HEK293T (cell line): ENCODE measurements at regions not wholly inside any gene's neighbourhood (a gene's known extent, or its start where the extent isn't known, plus 50 kb on each side); places are given as distances from the start of the nearest gene placed in this dataset.

ENCODE experiments used
- CTCF ChIA-PET: fragments of 350-600 bp; formaldehyde crosslinking; extraction: SDS; loops from one replicate; lab custom pipeline; 2021; ENCODE audit warnings: antibody characterized with exemption, inconsistent platforms; lab: Yijun Ruan, JAX
- POLR2A ChIA-PET: fragments of 350-600 bp; formaldehyde crosslinking; extraction: SDS; loops from one replicate; lab custom pipeline; 2020; ENCODE audit warnings: antibody characterized with exemption, inconsistent platforms; lab: Yijun Ruan, JAX
- DNase-seq: peaks from one replicate; pipeline ENCODE4 v3.0.0; 2012; ENCODE audit warnings: mixed read lengths; ENCODE audit errors: extremely low spot score
- ARNT ChIP-seq: fragments of 450-650 bp; IDR thresholded peaks from 2 replicates; pipeline ENCODE4 v1.6.1; 2017; ENCODE audit warnings: mild to moderate bottlenecking
- BHLHE40 ChIP-seq: fragments of 450-650 bp; IDR thresholded peaks from 2 replicates; pipeline ENCODE4 v1.6.1; 2016; ENCODE audit warnings: mild to moderate bottlenecking, moderate library complexity, borderline replicate concordance
- CTBP1 ChIP-seq: fragments of 450-650 bp; IDR thresholded peaks from 2 replicates; pipeline ENCODE4 v1.6.1; 2016; ENCODE audit warnings: borderline replicate concordance
- ELF4 ChIP-seq: fragments of 450-650 bp; IDR thresholded peaks from 2 replicates; pipeline ENCODE4 v1.6.1; 2017; ENCODE audit warnings: antibody characterized with exemption
- FOXA1 ChIP-seq: fragments of 450-650 bp; IDR thresholded peaks from 2 replicates; pipeline ENCODE4 v1.6.1; 2016; ENCODE audit warnings: mild to moderate bottlenecking
- FOXK2 ChIP-seq: fragments of 450-650 bp; IDR thresholded peaks from 2 replicates; pipeline ENCODE4 v1.6.1; 2016; ENCODE audit warnings: mild to moderate bottlenecking
- FOXM1 ChIP-seq: fragments of 450-650 bp; IDR thresholded peaks from 2 replicates; pipeline ENCODE4 v1.6.1; 2017; ENCODE audit warnings: mild to moderate bottlenecking, borderline replicate concordance
- HDGF ChIP-seq: fragments of 450-650 bp; IDR thresholded peaks from 2 replicates; pipeline ENCODE4 v1.6.1; 2017; ENCODE audit warnings: antibody characterized with exemption, borderline replicate concordance
- L3MBTL2 ChIP-seq: fragments of 450-650 bp; conservative IDR thresholded peaks from 2 replicates; pipeline ENCODE4 v1.6.1; 2016; ENCODE audit warnings: mild to moderate bottlenecking
- LEF1 ChIP-seq: fragments of 450-650 bp; IDR thresholded peaks from 2 replicates; pipeline ENCODE4 v1.6.1; 2017; ENCODE audit warnings: mild to moderate bottlenecking, borderline replicate concordance
- NFRKB ChIP-seq: fragments of 450-650 bp; IDR thresholded peaks from 2 replicates; pipeline ENCODE4 v1.6.1; 2016; ENCODE audit warnings: mild to moderate bottlenecking, moderate library complexity
- SP1 ChIP-seq: fragments of 450-650 bp; IDR thresholded peaks from 2 replicates; pipeline ENCODE4 v1.6.1; 2017
- SUZ12 ChIP-seq: fragments of 450-650 bp; IDR thresholded peaks from 2 replicates; pipeline ENCODE4 v1.6.1; 2016; ENCODE audit warnings: mild to moderate bottlenecking
- TARDBP ChIP-seq: fragments of 450-650 bp; IDR thresholded peaks from 2 replicates; pipeline ENCODE4 v1.6.1; 2016
- ZNF384 ChIP-seq: fragments of 450-650 bp; IDR thresholded peaks from 2 replicates; pipeline ENCODE4 v1.6.1; 2016
- TF ChIP-seq, protein P1 (sequence below): fragments of 450-650 bp; IDR thresholded peaks from 2 replicates; pipeline ENCODE4 v1.6.1; 2016

DNA sequence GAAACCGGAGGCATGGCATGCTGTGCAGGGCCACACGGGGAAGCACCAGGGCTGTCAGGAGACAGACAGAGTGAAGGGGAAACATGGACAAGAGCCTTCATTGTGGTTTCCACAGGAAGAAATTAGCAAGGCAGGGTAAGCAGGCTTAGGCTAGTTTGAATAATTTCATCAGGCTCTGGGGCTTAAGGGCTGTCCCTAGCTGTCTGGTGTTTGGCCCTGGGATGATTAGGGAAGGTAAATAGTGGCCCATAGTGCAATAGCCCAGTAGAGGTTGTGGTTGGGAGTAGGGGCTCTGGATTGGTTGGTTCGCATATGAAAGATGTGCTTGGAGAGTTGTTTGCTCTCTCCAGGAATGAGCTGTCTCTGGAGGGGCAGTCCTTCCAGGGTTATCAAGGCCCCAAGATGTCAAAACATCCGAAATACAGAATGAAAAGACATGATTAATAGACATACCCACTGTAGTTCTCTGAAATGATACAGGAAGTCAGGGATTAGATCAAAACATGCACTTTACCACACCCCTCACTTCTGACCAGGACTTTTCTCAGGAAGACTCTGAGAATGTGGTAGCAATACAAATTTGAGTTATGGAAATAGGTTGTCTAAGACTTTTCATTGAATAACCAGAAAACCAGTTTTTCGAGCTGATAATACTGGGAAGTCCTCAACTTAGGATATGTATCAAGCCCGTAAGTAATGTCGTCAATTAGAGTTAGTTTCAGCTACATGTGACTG lies 224.9 kb upstream of the NFE2L3 start:
- ChIA-PET POLR2A (interaction anchor here (1.1 kb wide), 1 partner anchor 13 kb away, joined by 3 read pairs; no protein-coding TSS in a partner anchor), CTCF (interaction anchor here (0.9 kb wide), 1 partner anchor 34 kb away, joined by 4 read pairs; no protein-coding TSS in a partner anchor)
- DNase-seq: no peak
- TF ChIP-seq HDGF (no peak), FOXK2 (no peak), CTBP1 (no peak), L3MBTL2 (no peak), SUZ12 (no peak), BHLHE40 (no peak), SP1 (no peak), TARDBP (no peak), FOXM1 (no peak), FOXA1 (no peak), ARNT (no peak), ZNF384 (no peak)
- TF ChIP-seq, protein P1, sequence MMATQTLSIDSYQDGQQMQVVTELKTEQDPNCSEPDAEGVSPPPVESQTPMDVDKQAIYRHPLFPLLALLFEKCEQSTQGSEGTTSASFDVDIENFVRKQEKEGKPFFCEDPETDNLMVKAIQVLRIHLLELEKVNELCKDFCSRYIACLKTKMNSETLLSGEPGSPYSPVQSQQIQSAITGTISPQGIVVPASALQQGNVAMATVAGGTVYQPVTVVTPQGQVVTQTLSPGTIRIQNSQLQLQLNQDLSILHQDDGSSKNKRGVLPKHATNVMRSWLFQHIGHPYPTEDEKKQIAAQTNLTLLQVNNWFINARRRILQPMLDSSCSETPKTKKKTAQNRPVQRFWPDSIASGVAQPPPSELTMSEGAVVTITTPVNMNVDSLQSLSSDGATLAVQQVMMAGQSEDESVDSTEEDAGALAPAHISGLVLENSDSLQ: no peak

DNA sequence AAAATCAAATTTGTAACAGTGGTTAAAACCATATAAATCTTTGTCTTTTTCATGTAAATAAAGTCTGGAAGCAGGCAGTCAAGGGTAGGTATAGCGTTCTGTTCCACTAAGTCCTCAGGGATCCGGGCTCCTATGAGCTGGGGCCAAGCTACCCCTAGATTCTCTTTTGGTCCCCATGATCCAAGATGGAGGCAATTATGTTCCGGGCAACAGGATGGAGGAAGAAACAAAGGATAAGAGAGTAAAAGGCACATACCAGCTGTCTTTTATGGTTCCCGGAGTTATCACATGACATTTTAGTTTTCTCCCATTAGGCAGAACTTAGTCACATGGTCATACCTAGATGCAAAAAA lies 224.4 kb upstream of the NFE2L3 start:
- DNase-seq: no peak
- POLR2A ChIA-PET: interaction anchor here (1.1 kb wide), 1 partner anchor 13 kb away, joined by 3 read pairs; no protein-coding TSS in a partner anchor
- TF ChIP-seq LEF1: no peak
- TF ChIP-seq FOXM1: no peak
- CTCF ChIA-PET: interaction anchor here (0.9 kb wide), 1 partner anchor 35 kb away, joined by 4 read pairs; no protein-coding TSS in a partner anchor

DNA sequence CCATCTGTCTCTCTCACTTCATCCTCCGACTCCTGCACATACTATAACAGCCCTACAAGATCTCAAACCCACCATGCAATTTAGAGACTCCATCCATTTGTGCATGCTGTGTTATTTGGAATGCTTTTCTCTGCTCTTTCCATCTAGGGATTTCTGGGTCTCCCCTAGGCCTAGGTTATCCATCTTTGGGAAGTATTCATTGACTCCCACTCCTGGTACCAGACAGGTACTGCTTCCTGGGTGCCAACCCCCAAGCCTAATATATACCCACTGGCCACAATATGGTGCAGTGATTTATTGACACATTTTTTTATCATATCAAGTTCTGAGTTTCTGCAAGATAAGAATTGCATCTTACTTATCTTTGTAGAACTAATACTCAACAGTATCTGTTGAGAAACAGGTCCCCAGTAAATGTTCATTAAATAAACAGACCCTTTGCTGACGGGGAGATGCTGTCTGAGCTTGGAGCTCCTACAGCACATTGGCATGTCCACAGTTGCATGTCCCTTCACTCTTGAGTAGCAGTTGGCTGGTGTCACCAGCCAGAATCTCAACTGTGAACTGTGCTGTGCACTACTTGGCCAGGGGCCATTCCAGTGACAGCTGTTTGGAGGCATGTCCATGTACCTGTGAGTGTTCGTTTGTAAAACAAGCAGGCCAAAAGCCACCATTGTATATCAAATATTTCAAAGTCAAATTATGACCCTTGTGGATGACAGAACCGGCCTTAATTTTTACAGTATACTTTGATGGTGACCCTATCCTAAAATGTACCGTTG lies 223.3 kb upstream of the NFE2L3 start:
- CTCF ChIA-PET: no interaction called here
- no peak for DNase-seq
- POLR2A ChIA-PET: interaction anchor here (0.8 kb wide), 1 partner anchor 11 kb away, joined by 3 read pairs; no protein-coding TSS in a partner anchor
- no peak for TF ChIP-seq HDGF

DNA sequence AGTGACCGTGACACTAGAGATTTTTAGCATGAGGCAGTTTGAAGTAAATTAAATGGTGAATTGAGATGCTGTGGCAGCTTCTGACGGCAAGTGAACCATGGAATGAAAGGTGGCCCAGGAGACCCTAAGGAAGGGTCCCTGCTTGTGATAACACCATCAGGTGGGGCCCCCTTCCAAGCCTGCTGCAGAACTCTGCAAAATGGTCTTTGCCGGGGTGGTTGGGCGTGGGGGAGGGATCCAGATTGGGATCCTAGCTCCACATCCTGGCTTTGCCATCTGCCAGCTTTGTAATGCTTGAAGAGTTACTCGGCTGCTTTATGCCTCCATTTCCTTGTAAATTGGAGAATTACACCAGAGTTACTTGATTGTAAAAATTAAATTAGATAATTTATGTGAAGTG lies 222.6 kb upstream of the NFE2L3 start:
- no peak for TF ChIP-seq NFRKB
- TF ChIP-seq FOXA1: no peak
- TF ChIP-seq ELF4: no peak
- TF ChIP-seq FOXK2: no peak
- TF ChIP-seq BHLHE40: no peak
- TF ChIP-seq LEF1: no peak
- no peak for TF ChIP-seq ARNT
- DNase-seq: no peak
- ChIA-PET CTCF (no interaction called here), POLR2A (interaction anchor here (0.8 to 0.9 kb wide), 2 partner anchors 11 to 12 kb away, joined by 3 read pairs; no protein-coding TSS in a partner anchor)

DNA sequence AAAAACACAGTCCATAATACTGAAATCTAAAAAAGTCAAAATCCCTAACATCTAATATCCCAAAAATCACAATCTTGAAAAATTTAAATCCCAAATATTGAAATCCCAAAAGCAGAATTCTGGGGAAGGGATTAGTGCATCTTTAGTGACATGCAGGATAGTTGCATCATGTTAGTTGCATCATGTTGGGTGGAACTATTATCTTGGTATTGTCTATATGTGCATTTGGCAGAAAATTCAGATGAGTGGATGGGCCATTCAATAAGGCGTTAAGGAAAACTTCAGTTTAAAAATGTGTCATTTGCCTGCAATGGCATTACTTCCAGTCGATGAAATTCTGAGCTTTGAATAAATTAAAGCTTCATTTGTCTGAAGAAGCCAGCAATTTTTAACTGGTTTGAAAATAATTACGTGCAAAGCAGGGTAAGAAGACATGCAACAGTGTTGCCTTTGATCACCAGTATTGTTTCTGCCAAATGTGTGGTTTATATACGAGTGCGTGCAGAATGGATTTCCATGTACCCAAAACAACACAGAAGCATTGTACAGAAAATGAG lies 221.4 kb upstream of the NFE2L3 start:
- no peak for DNase-seq
- TF ChIP-seq, protein P1: no peak
- TF ChIP-seq FOXK2 (no peak), SUZ12 (no peak), HDGF (no peak), NFRKB (no peak)
- CTCF ChIA-PET: no interaction called here
- POLR2A ChIA-PET: interaction anchor here (0.9 kb wide), 1 partner anchor 11 kb away, joined by 3 read pairs; no protein-coding TSS in a partner anchor

DNA sequence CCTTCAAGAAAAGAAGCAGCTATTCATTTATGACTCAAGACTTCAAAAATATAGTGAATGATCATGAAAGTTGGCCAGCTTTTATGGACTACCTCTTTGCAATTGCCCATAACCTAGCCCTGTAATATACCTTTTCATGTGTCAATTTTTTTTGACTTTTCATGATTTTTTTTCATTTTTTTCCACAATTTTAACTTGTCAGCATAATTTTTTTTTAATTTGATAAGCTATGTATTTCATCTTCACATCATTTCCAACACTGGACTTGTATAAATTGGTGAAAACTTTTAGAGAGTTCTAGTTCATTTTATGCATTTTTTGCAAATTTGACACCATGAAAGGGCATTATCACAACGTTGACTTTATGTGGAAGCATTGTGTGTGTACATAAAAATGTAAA lies 220.8 kb upstream of the NFE2L3 start:
- DNase-seq: no peak
- CTCF ChIA-PET: no interaction called here
- POLR2A ChIA-PET: no interaction called here
- TF ChIP-seq ARNT: no peak
- TF ChIP-seq BHLHE40: no peak
- no peak for TF ChIP-seq NFRKB
- TF ChIP-seq, protein P1: no peak
- TF ChIP-seq FOXA1: no peak
- TF ChIP-seq L3MBTL2: no peak
- no peak for TF ChIP-seq ELF4
- TF ChIP-seq CTBP1: no peak
- TF ChIP-seq SUZ12: no peak
- TF ChIP-seq ZNF384: no peak
